GM19324 (cell line): ENCODE measurements at regions not wholly inside any gene's neighbourhood (a gene's known extent, or its start where the extent isn't known, plus 50 kb on each side); places are given as distances from the start of the nearest gene placed in this dataset.
"Not testable (repeated sequence)": the region's sequence is repeated elsewhere in the genome, so short reads cannot be mapped to it uniquely, and the experiment has no call there.

Source experiments
- ATAC-seq: cut with Tn5 transposase; IDR thresholded peaks from one replicate; pipeline ENCODE4 v1.9.1; 2021; ENCODE audit warnings: mild to moderate bottlenecking, moderate library complexity; ENCODE audit not compliant: unreplicated experiment, low FRiP score

DNA sequence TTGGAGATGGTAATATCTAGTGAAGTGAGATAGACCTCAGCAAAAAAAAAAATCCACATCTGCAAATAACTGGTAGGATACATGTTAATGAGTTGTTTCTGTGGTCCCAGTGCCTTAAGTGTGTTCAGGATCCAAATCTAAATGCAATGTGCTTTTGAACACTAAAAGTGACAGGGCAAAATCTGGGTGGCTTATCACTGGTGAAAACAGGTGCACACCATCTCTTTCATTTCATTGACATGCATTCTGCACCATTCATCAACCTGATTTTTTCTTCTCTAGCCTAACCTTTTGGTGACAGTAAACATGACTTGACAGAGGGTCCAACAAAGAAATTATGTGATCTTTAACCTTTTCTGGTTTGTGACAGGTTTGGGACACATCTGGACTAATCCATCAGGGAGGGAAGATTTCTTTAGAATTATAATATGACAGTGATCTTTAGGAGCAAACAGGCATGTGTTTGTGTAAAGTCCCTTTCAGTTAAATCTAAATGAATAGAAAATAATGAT lies 201.6 kb upstream of the NEGR1 start:
- ATAC-seq = no peak

DNA sequence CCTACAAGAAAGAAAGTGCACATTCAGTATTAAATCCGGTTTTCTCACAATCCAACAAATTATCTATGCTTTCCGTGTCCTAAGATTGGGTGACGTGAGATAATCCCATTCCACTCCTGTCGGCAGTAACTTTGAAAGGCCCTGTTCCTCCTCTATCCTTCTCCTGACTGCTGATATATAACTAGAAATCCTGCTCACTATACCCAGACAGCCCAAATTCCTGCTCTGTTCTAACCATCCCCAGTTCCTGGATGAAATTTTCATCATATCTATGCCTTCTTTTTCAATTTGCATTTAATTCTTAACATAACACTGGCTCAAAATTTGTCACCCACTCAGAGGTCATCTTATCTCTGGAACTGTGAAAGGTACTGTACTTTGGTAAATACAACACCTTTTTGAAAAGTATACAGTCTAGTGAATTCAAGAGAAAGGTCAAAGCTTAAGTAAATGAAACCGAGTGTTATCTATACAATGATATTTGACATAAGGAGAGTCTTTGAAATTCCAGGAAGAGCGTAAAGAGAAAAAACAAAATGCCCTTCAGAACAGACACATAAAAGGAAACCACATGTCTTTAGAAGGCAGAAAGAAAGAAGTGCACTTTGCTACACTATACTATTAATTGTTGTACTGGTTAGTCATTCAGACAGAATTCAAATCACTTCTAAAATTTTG lies 200.5 kb upstream of the NEGR1 start:
- no peak for ATAC-seq

- ATAC-seq = no peak
Observed at GRCh38 chr1:72481420-72481970, 199.2 kb upstream of the NEGR1 start.

- ATAC-seq = no peak
Observed at GRCh38 chr1:72466376-72466775, 184.0 kb upstream of the NEGR1 start.

- ATAC-seq = no peak
Observed at GRCh38 chr1:72462186-72462905, 180.0 kb upstream of the NEGR1 start.

DNA sequence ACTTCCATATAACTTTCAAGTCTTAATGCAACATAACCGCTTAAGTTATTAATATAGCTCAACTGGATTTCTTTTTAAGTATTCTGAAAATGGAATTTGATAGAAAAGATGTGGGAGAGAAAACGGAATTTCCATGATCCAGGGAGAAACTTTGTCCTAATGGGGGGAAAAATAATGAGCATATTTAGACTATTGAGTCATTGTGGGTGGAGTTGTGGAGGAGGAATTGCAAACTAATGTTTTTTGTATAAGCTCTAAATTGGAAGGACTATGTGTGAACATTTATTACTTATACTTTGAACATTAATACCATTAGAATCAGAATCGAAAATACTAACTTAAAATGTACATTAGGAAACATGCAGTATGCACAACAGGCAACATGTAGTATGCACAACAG lies 159.9 kb upstream of the NEGR1 start:
- ATAC-seq = no peak

DNA sequence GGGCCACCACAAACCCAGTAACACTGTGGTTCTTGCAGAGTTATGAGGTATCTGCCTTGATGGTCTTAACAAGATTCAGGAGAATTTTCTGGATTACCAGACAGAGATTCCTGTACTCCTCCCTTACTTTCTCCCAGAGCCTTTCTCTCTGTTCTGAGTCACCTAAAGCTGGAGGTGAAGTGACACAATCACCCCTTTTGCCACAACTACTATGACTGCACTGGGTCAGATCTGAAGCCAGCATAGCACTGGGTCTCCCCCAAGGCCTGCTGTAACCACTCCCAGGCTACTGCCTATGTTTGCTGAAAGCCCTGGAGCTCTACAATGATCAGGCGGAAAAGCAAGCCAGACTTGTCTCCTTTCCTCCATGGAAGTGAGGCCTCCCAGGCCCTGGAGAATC lies 156.7 kb upstream of the NEGR1 start:
- no peak for ATAC-seq

- ATAC-seq = no peak
Observed at GRCh38 chr1:72438270-72438669, 155.9 kb upstream of the NEGR1 start.

- no peak for ATAC-seq
Observed at GRCh38 chr1:72435025-72435424, 152.7 kb upstream of the NEGR1 start.

- no peak for ATAC-seq
Observed at GRCh38 chr1:72434070-72434469, 151.7 kb upstream of the NEGR1 start.

DNA sequence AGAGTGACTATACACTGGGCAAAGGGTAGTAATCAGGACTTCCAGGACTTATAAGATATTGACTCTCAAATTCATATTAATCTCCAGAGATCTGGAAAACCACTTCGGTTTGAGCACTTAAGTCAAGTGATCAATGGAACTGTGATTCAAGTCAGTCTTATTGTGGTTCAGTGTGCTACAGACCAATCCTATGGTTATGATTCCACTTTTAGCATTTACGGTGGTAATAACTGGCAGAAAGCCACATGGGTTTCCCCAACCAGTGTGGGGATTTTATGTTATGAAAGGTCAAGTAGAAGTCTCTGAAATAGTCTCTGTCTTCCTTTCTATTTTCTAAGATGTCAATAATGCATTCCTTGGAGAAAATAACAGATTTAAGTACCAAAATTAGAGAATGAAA lies 151.3 kb upstream of the NEGR1 start:
- ATAC-seq = no peak

GRCh38 chr1:72432645-72433267 lies 150.4 kb upstream of the NEGR1 start:
- no peak for ATAC-seq

DNA sequence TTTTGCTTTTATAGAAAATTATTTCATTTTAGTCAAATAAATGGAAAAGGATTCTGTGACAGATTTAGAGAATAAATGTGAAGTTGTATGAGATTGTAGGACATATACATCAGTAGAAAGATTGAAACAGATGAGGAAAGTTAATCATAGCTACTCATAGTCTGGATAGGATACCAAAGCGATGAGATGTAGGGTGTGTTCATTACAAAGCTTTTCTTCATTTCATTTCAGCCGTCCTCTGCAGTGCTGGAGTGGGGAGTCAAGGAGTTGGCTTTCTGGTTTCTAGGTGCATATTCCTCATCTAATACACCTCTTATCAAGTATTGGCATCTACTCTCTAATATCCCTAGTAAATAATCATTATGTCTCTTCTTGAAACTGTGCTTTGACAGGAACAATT lies 149.5 kb upstream of the NEGR1 start:
- no peak for ATAC-seq

DNA sequence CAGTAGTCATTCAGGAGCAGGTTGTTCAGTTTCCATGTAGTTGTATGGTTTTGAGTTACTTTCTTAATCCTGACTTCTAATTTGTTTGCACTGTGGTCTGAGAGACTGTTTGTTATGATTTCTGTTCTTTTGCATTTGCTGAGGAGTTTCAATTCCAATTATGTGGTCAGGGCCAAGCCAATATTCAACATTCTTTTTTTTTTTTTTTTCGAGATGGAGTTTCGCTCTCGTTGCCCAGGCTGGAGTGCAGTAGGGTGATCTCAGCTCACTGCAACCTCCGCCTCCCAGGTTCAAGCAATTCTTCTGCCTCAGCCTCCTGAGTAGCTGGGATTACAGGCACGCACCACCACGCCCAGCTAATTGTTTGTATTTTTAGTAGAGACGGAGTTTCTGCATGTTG lies 145.9 kb upstream of the NEGR1 start:
- ATAC-seq = not testable (repeated sequence)

DNA sequence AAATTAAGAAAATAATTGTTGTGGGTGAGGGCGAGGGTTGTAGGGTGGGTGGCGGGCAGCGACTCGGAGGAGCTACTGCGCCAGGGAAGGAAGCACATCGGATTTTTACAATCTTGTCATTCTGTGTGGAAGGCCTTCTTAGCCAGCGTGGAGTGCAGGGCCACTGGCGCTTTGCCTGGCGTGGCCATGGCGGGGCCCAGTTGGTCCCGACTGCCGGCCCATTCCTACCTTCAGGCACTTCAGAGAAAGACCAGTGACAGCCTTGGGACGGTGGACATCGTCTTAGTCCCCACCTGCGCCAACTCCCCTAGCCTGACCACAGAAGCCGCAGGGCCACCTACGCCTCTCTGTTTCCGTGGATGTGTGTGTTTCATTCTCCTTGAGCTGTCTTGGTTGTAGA lies 136.9 kb upstream of the NEGR1 start:
- no peak for ATAC-seq

GRCh38 chr1:72412286-72412685 lies 129.9 kb upstream of the NEGR1 start:
- ATAC-seq = no peak

DNA sequence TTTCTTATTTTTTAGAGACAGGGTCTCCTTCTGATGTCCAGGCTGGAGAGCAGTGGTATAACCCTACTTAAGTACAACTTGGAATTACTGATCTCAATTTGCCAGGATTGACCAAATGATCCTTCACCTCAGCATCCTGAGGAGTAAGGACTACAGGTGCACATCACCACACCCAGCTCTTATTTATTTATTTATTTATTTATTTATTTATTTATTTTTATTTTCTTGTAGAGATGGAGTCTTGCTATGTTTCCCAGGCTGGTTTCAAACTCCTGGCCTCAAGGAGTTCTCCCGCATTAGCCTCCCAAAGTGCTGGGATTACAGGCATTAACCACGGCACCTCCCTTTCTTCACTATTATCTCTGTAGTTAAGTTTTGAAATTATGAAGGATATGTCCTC lies 117.5 kb upstream of the NEGR1 start:
- no peak for ATAC-seq

DNA sequence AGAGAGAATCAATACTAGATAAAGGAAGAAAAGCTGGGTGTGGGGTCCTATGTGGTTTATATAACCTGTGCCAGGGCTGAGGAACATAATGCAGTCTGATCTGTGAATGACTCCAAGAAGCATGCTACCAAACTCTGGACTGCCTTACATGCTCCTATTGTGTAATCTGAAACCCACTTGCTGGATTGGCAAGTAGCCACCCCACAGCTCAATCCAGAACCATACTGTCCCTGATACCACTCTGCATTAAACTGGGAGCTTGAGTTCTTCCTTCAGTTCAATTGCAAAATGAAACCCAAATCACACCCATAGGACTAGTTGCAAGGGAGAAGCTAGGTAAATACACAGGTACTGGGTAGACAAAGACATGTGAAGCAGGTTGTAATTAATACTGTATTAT lies 115.4 kb upstream of the NEGR1 start:
- ATAC-seq = no peak

GRCh38 chr1:72394457-72394856 lies 112.1 kb upstream of the NEGR1 start:
- ATAC-seq = no peak

GRCh38 chr1:72379072-72379471 lies 96.7 kb upstream of the NEGR1 start:
- ATAC-seq = no peak

DNA sequence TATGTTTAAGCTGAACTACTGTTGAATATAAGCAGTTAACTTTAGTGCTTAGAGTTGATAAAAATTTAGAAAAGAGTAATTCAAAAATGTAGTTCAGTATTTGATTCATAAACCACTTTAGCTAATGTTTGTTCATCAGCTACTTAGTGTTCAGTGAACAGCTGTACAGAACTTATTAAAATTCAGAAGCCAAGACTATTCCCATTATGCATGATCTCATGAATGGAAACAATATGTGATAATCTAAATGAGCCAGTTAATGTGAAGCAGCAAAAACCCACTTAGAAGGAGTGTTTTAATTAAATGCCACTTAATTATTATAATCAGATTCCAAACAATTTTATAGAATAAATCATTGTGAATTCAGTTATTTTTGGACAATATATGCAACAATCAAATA lies 92.9 kb upstream of the NEGR1 start:
- no peak for ATAC-seq
